ENCODE measurements at regions not wholly inside any gene's neighbourhood (a gene's known extent, or its start where the extent isn't known, plus 50 kb on each side); places are given as distances from the start of the nearest gene placed in this dataset.

- no peak for TF ChIP-seq CTCF (IDR thresholded peaks at IDR 0.05; ENCODE audit: low read depth, low read length, missing control alignments)
- no peak for DNase-seq (ENCODE audit: low read depth)
- no peak overlapping the region for H3K4me3 ChIP-seq (ENCODE audit: low read depth, low read length)
- in situ Hi-C loops (cut with HindIII; ENCODE audit: low sequenced_read_pairs) = no loop called here
Measured at GRCh38 chr3:132211896-132212295, 105.3 kb upstream of the ACP3 start.

- in situ Hi-C loops (cut with HindIII; ENCODE audit: low sequenced_read_pairs) = no loop called here
- no peak for DNase-seq (ENCODE audit: low read depth)
- H3K4me3 ChIP-seq (ENCODE audit: low read depth, low read length) = no peak overlapping the region
- TF ChIP-seq CTCF (IDR thresholded peaks at IDR 0.05; ENCODE audit: low read depth, low read length, missing control alignments) = no peak
Measured at GRCh38 chr3:132218817-132219755, 98.1 kb upstream of the ACP3 start.

GRCh38 chr3:132220986-132221385, 96.2 kb upstream of the ACP3 start:
- TF ChIP-seq CTCF (IDR thresholded peaks at IDR 0.05; ENCODE audit: low read depth, low read length, missing control alignments) = no peak
- no peak overlapping the region for H3K4me3 ChIP-seq (ENCODE audit: low read depth, low read length)
- in situ Hi-C loops (cut with HindIII; ENCODE audit: low sequenced_read_pairs) = no loop called here
- no peak for DNase-seq (ENCODE audit: low read depth)

GRCh38 chr3:132222868-132223538, 94.2 kb upstream of the ACP3 start:
- DNase-seq (ENCODE audit: low read depth) = peak; percentile 31
- no peak overlapping the region for H3K4me3 ChIP-seq (ENCODE audit: low read depth, low read length)
- in situ Hi-C loops (cut with HindIII; ENCODE audit: low sequenced_read_pairs) = no loop called here
- no peak for TF ChIP-seq CTCF (IDR thresholded peaks at IDR 0.05; ENCODE audit: low read depth, low read length, missing control alignments)

GRCh38 chr3:132225664-132226063, 91.5 kb upstream of the ACP3 start:
- in situ Hi-C loops (cut with HindIII; ENCODE audit: low sequenced_read_pairs) = no loop called here
- no peak for TF ChIP-seq CTCF (IDR thresholded peaks at IDR 0.05; ENCODE audit: low read depth, low read length, missing control alignments)
- DNase-seq (ENCODE audit: low read depth) = no peak
- H3K4me3 ChIP-seq (ENCODE audit: low read depth, low read length) = no peak overlapping the region

- in situ Hi-C loops (cut with HindIII; ENCODE audit: low sequenced_read_pairs) = no loop called here
- no peak for DNase-seq (ENCODE audit: low read depth)
- no peak for TF ChIP-seq CTCF (IDR thresholded peaks at IDR 0.05; ENCODE audit: low read depth, low read length, missing control alignments)
- H3K4me3 ChIP-seq (ENCODE audit: low read depth, low read length) = no peak overlapping the region
Measured at GRCh38 chr3:132228923-132229322, 88.3 kb upstream of the ACP3 start.

Measured in astrocyte of the cerebellum (primary cell).